WTC11 (cell line): ENCODE measurements at regions not wholly inside any gene's neighbourhood (a gene's known extent, or its start where the extent isn't known, plus 50 kb on each side); places are given as distances from the start of the nearest gene placed in this dataset.

Experiments used
- ATAC-seq: fragments of 200-7000 bp; cut with Tn5 transposase; 2 replicates; pipeline ENCODE4 v1.10.0; 2021; ENCODE audit warnings: mild to moderate bottlenecking, moderate library complexity
- CTCF ChIA-PET: fragments of 300-600 bp; sonication (Branson Sonifier 250); formaldehyde crosslinking; loops from one replicate; lab custom pipeline; 2021; ENCODE audit warnings: antibody characterized with exemption; lab: Charles Lee
- POLR2A ChIA-PET: fragments of 350-600 bp; sonication (Branson Sonifier 250); formaldehyde crosslinking; loops from one replicate; lab custom pipeline; 2021; ENCODE audit warnings: antibody characterized with exemption; lab: Charles Lee
- DNase-seq: peaks from one replicate; pipeline ENCODE4 v3.0.0; 2021; ENCODE audit warnings: low spot score
- H3K27ac Mint-ChIP-seq: 2 replicates; pipeline ENCODE4 v1.8.0; 2021; ENCODE audit warnings: mixed read lengths
- H3K27me3 Mint-ChIP-seq: 2 replicates; pipeline ENCODE4 v1.8.0; 2021; ENCODE audit warnings: low read depth, mild to moderate bottlenecking, moderate library complexity, mixed read lengths
- H3K36me3 Mint-ChIP-seq: 2 replicates; pipeline ENCODE4 v1.8.0; 2021; ENCODE audit warnings: mixed read lengths
- H3K4me1 Mint-ChIP-seq: 2 replicates; pipeline ENCODE4 v1.8.0; 2022; ENCODE audit warnings: mixed read lengths
- H3K4me3 Mint-ChIP-seq: 2 replicates; pipeline ENCODE4 v1.8.0; 2021; ENCODE audit warnings: mild to moderate bottlenecking, moderate library complexity, mixed read lengths
- H3K9me3 Mint-ChIP-seq: 2 replicates; pipeline ENCODE4 v1.8.0; 2021; ENCODE audit warnings: mixed read lengths
- AFF4 ChIP-seq: sonication (generic); formaldehyde crosslinking; IDR thresholded peaks from 2 replicates; pipeline ENCODE4 v1.8.1; 2023; ENCODE audit warnings: mild to moderate bottlenecking, missing genetic modification reagents, borderline replicate concordance
- CREB1 ChIP-seq: sonication (generic); formaldehyde crosslinking; IDR thresholded peaks from 2 replicates; pipeline ENCODE4 v1.8.0; 2023; ENCODE audit warnings: mild to moderate bottlenecking, missing genetic modification reagents
- ERG ChIP-seq: fragments of 250-450 bp; sonication (Bioruptor Pico); IDR thresholded peaks from 2 replicates; pipeline ENCODE4 v1.8.0; 2021; ENCODE audit warnings: mild to moderate bottlenecking
- GRHL2 ChIP-seq: fragments of 250-450 bp; sonication (Bioruptor Pico); IDR thresholded peaks from 2 replicates; pipeline ENCODE4 v1.8.0; 2022; ENCODE audit warnings: mild to moderate bottlenecking, moderate library complexity; ENCODE audit not compliant: insufficient replicate concordance, severe bottlenecking
- GTF2I ChIP-seq: fragments of 250-450 bp; sonication (Bioruptor Pico); conservative IDR thresholded peaks from 2 replicates; pipeline ENCODE4 v1.4.0; 2021; ENCODE audit warnings: mild to moderate bottlenecking
- MAX ChIP-seq: sonication (generic); formaldehyde crosslinking; IDR thresholded peaks from 2 replicates; pipeline ENCODE4 v1.8.0; 2022; ENCODE audit warnings: mild to moderate bottlenecking, missing genetic modification reagents
- NFYB ChIP-seq: sonication (generic); formaldehyde crosslinking; conservative IDR thresholded peaks from 2 replicates; pipeline ENCODE4 v1.8.0; 2022; ENCODE audit warnings: low read depth, missing genetic modification reagents
- NR2C2 ChIP-seq: sonication (generic); formaldehyde crosslinking; IDR thresholded peaks from 2 replicates; pipeline ENCODE4 v1.8.0; 2022; ENCODE audit warnings: mild to moderate bottlenecking, missing genetic modification reagents
- NR3C1 ChIP-seq: sonication (generic); formaldehyde crosslinking; conservative IDR thresholded peaks from 2 replicates; pipeline ENCODE4 v1.8.1; 2023; ENCODE audit warnings: low read depth, mild to moderate bottlenecking, missing genetic modification reagents
- RORB ChIP-seq: fragments of 250-450 bp; sonication (Bioruptor Pico); IDR thresholded peaks from 2 replicates; pipeline ENCODE4 v1.9.0; 2021; ENCODE audit warnings: mild to moderate bottlenecking
- SMAD4 ChIP-seq: sonication (generic); formaldehyde crosslinking; IDR thresholded peaks from 2 replicates; pipeline ENCODE4 v1.8.0; 2022; ENCODE audit warnings: mild to moderate bottlenecking, missing genetic modification reagents
- USF2 ChIP-seq: sonication (generic); formaldehyde crosslinking; IDR thresholded peaks from 2 replicates; pipeline ENCODE4 v1.8.1; 2023; ENCODE audit warnings: mild to moderate bottlenecking, missing genetic modification reagents, moderate library complexity
- ZMAT4 ChIP-seq: fragments of 250-450 bp; sonication (Bioruptor Pico); IDR thresholded peaks from 2 replicates; pipeline ENCODE4 v1.9.0; 2021; ENCODE audit warnings: mild to moderate bottlenecking
- ZNF232 ChIP-seq: sonication (generic); formaldehyde crosslinking; IDR thresholded peaks from 2 replicates; pipeline ENCODE4 v1.8.0; 2022; ENCODE audit warnings: mild to moderate bottlenecking, missing genetic modification reagents
- ZNF317 ChIP-seq: sonication (generic); formaldehyde crosslinking; IDR thresholded peaks from 2 replicates; pipeline ENCODE4 v1.8.1; 2023; ENCODE audit warnings: low read depth, mild to moderate bottlenecking, moderate library complexity, missing genetic modification reagents, borderline replicate concordance
- ZNF396 ChIP-seq: fragments of 250-450 bp; sonication (Bioruptor Pico); IDR thresholded peaks from 2 replicates; pipeline ENCODE4 v1.8.0; 2021; ENCODE audit warnings: mild to moderate bottlenecking, moderate library complexity, borderline replicate concordance
- TF ChIP-seq, protein P1 (sequence below): fragments of 250-450 bp; sonication (Bioruptor Pico); IDR thresholded peaks from 2 replicates; pipeline ENCODE4 v1.9.0; 2021; ENCODE audit warnings: mild to moderate bottlenecking
- TF ChIP-seq, protein P2 (sequence below): fragments of 200-600 bp; IDR thresholded peaks from 2 replicates; pipeline ENCODE4 v1.8.0; 2022; ENCODE audit warnings: antibody characterized with exemption
- TF ChIP-seq, protein P3 (sequence below): sonication (generic); formaldehyde crosslinking; IDR thresholded peaks from 2 replicates; pipeline ENCODE4 v1.8.1; 2023; ENCODE audit warnings: mild to moderate bottlenecking, missing genetic modification reagents, moderate library complexity

DNA sequence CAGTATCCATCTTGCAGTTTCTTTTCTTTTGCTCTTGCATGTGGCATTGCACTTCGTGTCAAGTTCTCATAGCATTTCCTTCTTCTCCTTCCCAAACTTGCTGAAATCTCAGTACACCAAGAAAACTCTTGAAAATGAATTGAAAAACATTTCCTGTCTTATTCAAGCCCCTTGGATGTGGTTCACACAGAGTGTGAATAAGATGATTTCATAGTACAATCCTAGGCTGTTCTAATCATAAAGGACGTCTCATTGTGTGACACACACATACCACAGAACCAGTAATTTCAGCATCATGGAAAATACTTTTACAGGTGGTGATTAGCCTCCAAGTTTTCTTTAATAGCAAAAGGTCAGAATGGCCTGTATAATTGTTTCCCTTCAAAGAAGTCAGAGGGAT is 121.6 kb upstream of the AADACL2 start:
- H3K27ac Mint-ChIP-seq, result no peak overlapping the region
- TF ChIP-seq ZNF396 (CRISPR knock-in tag) (no peak), NR2C2 (CRISPR knock-in tag) (no peak), GTF2I (CRISPR knock-in tag) (no peak), MAX (CRISPR knock-in tag) (no peak), USF2 (CRISPR knock-in tag) (no peak), AFF4 (no peak), NR3C1 (CRISPR knock-in tag) (no peak), ZNF232 (CRISPR knock-in tag) (no peak), ZMAT4 (no peak), SMAD4 (CRISPR knock-in tag) (no peak), ZNF317 (CRISPR knock-in tag) (no peak), GRHL2 (CRISPR knock-in tag) (no peak)
- TF ChIP-seq, protein P1, sequence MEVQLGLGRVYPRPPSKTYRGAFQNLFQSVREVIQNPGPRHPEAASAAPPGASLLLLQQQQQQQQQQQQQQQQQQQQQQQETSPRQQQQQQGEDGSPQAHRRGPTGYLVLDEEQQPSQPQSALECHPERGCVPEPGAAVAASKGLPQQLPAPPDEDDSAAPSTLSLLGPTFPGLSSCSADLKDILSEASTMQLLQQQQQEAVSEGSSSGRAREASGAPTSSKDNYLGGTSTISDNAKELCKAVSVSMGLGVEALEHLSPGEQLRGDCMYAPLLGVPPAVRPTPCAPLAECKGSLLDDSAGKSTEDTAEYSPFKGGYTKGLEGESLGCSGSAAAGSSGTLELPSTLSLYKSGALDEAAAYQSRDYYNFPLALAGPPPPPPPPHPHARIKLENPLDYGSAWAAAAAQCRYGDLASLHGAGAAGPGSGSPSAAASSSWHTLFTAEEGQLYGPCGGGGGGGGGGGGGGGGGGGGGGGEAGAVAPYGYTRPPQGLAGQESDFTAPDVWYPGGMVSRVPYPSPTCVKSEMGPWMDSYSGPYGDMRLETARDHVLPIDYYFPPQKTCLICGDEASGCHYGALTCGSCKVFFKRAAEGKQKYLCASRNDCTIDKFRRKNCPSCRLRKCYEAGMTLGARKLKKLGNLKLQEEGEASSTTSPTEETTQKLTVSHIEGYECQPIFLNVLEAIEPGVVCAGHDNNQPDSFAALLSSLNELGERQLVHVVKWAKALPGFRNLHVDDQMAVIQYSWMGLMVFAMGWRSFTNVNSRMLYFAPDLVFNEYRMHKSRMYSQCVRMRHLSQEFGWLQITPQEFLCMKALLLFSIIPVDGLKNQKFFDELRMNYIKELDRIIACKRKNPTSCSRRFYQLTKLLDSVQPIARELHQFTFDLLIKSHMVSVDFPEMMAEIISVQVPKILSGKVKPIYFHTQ (CRISPR knock-in tag), result no peak
- TF ChIP-seq, protein P2, sequence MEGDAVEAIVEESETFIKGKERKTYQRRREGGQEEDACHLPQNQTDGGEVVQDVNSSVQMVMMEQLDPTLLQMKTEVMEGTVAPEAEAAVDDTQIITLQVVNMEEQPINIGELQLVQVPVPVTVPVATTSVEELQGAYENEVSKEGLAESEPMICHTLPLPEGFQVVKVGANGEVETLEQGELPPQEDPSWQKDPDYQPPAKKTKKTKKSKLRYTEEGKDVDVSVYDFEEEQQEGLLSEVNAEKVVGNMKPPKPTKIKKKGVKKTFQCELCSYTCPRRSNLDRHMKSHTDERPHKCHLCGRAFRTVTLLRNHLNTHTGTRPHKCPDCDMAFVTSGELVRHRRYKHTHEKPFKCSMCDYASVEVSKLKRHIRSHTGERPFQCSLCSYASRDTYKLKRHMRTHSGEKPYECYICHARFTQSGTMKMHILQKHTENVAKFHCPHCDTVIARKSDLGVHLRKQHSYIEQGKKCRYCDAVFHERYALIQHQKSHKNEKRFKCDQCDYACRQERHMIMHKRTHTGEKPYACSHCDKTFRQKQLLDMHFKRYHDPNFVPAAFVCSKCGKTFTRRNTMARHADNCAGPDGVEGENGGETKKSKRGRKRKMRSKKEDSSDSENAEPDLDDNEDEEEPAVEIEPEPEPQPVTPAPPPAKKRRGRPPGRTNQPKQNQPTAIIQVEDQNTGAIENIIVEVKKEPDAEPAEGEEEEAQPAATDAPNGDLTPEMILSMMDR, result no peak
- TF ChIP-seq, all 79 proteins: peak for 0
- H3K9me3 Mint-ChIP-seq, result peaks cover 12% of the 10 kb centered on the region
- H3K4me1 Mint-ChIP-seq, result no peaks in the 10 kb centered on the region
- H3K27me3 Mint-ChIP-seq, result no peaks in the 10 kb centered on the region
- ATAC-seq, result no peak
- DNase-seq, result no peak
- CTCF ChIA-PET, result no interaction called here
- POLR2A ChIA-PET, result no interaction called here
- no peaks in the 10 kb centered on the region for H3K36me3 Mint-ChIP-seq
- no peak overlapping the region for H3K4me3 Mint-ChIP-seq

DNA sequence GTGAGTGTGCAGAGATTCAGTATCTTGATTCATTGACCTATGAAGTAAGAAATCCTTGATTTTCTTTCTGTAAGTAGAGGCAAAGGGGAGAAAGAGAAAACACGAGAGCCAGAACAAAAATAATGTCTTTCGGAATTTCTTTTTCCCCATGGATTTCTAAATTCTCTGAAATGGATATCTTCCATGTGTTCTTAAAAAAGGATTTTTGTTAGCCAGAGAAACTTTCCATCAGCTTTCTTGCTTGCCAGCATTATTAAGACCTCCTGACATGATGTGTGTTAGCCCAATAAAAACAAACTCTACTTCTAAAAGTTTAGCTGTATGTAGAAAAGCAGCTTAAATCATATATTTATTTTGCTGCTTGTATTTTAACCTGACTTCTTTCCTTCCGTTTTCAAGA is 122.3 kb upstream of the AADACL2 start:
- POLR2A ChIA-PET, result no interaction called here
- ATAC-seq, result no peak
- CTCF ChIA-PET, result no interaction called here
- Mint-ChIP-seq H3K4me1 (no peaks in the 10 kb centered on the region), H3K27me3 (no peaks in the 10 kb centered on the region), H3K36me3 (no peaks in the 10 kb centered on the region), H3K27ac (no peak overlapping the region), H3K4me3 (no peak overlapping the region), H3K9me3 (peaks cover 12% of the 10 kb centered on the region)
- no peak for DNase-seq
- TF ChIP-seq NFYB (no peak), CREB1 (no peak), RORB (CRISPR knock-in tag) (no peak), AFF4 (no peak), ERG (CRISPR knock-in tag) (no peak)
- TF ChIP-seq, protein P3, sequence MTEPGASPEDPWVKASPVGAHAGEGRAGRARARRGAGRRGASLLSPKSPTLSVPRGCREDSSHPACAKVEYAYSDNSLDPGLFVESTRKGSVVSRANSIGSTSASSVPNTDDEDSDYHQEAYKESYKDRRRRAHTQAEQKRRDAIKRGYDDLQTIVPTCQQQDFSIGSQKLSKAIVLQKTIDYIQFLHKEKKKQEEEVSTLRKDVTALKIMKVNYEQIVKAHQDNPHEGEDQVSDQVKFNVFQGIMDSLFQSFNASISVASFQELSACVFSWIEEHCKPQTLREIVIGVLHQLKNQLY (CRISPR knock-in tag), result no peak
